ENCODE measurements at regions not wholly inside any gene's neighbourhood (a gene's known extent, or its start where the extent isn't known, plus 50 kb on each side); places are given as distances from the start of the nearest gene placed in this dataset.
A peak's percentile ranks its signal among the peaks of the same experiment; 100 is the strongest.
"Not testable (repeated sequence)": the region's sequence is repeated elsewhere in the genome, so short reads cannot be mapped to it uniquely, and the experiment has no call there.

- DNase-seq (no peak), ATAC-seq (no peak)
- H3K4me3 Mint-ChIP-seq, result no peak overlapping the region
- H3K27me3 Mint-ChIP-seq (ENCODE audit: low read depth), result no peaks in the 10 kb centered on the region
- no peaks in the 10 kb centered on the region for H3K9me3 Mint-ChIP-seq
- H3K4me1 Mint-ChIP-seq (ENCODE audit: low read depth), result no peaks in the 10 kb centered on the region
- no peaks in the 10 kb centered on the region for H3K36me3 Mint-ChIP-seq (ENCODE audit: insufficient read depth)
These were observed 621.4 kb downstream of the PDCD6IP start for GRCh38 chr3:34419801-34420200.

- DNase-seq (no peak), ATAC-seq (no peak)
- Mint-ChIP-seq H3K36me3 (ENCODE audit: insufficient read depth) (no peaks in the 10 kb centered on the region), H3K4me3 (no peak overlapping the region), H3K9me3 (no peaks in the 10 kb centered on the region), H3K4me1 (ENCODE audit: low read depth) (no peaks in the 10 kb centered on the region), H3K27me3 (ENCODE audit: low read depth) (no peaks in the 10 kb centered on the region)
These were observed 623.3 kb downstream of the PDCD6IP start for GRCh38 chr3:34421762-34422161.

- Mint-ChIP-seq H3K4me3 (no peak overlapping the region), H3K4me1 (ENCODE audit: low read depth) (no peaks in the 10 kb centered on the region), H3K27me3 (ENCODE audit: low read depth) (no peaks in the 10 kb centered on the region), H3K36me3 (ENCODE audit: insufficient read depth) (no peaks in the 10 kb centered on the region), H3K9me3 (peaks cover 26% of the 10 kb centered on the region)
- no peak for ATAC-seq
- no peak for DNase-seq
These were observed 641.4 kb downstream of the PDCD6IP start for GRCh38 chr3:34439796-34440195.

GRCh38 chr3:34444137-34444536 is 645.7 kb downstream of the PDCD6IP start:
- Mint-ChIP-seq H3K27me3 (ENCODE audit: low read depth) (no peaks in the 10 kb centered on the region), H3K9me3 (peaks cover 48% of the 10 kb centered on the region), H3K4me1 (ENCODE audit: low read depth) (no peaks in the 10 kb centered on the region), H3K4me3 (no peak overlapping the region), H3K36me3 (ENCODE audit: insufficient read depth) (no peaks in the 10 kb centered on the region)
- DNase-seq (no peak), ATAC-seq (no peak)

- DNase-seq (no peak), ATAC-seq (no peak)
- H3K4me3 Mint-ChIP-seq, result no peak overlapping the region
These were observed 650.9 kb downstream of the PDCD6IP start for GRCh38 chr3:34449305-34449704.

GRCh38 chr3:34463414-34463813 is 665.0 kb downstream of the PDCD6IP start:
- Mint-ChIP-seq H3K27me3 (ENCODE audit: low read depth) (no peaks in the 10 kb centered on the region), H3K4me3 (no peak overlapping the region), H3K36me3 (ENCODE audit: insufficient read depth) (no peaks in the 10 kb centered on the region), H3K9me3 (peaks cover 28% of the 10 kb centered on the region), H3K4me1 (ENCODE audit: low read depth) (no peaks in the 10 kb centered on the region)
- ATAC-seq (no peak), DNase-seq (no peak)

More at GRCh38 chr3:34449305-34449704, 650.9 kb downstream of the PDCD6IP start:
- H3K9me3 Mint-ChIP-seq, result peaks cover 36% of the 10 kb centered on the region
- no peaks in the 10 kb centered on the region for H3K27me3 Mint-ChIP-seq (ENCODE audit: low read depth)
- H3K4me1 Mint-ChIP-seq (ENCODE audit: low read depth), result no peaks in the 10 kb centered on the region
- H3K36me3 Mint-ChIP-seq (ENCODE audit: insufficient read depth), result no peaks in the 10 kb centered on the region

GRCh38 chr3:34464646-34465045 is 666.2 kb downstream of the PDCD6IP start:
- H3K4me1 Mint-ChIP-seq (ENCODE audit: low read depth), result no peaks in the 10 kb centered on the region
- DNase-seq, result no peak
- peaks cover 16% of the 10 kb centered on the region for H3K9me3 Mint-ChIP-seq
- no peak overlapping the region for H3K4me3 Mint-ChIP-seq
- no peak for ATAC-seq
- H3K27me3 Mint-ChIP-seq (ENCODE audit: low read depth), result no peaks in the 10 kb centered on the region
- no peaks in the 10 kb centered on the region for H3K36me3 Mint-ChIP-seq (ENCODE audit: insufficient read depth)

- ATAC-seq (no peak), DNase-seq (no peak)
- Mint-ChIP-seq H3K27me3 (ENCODE audit: low read depth) (no peaks in the 10 kb centered on the region), H3K4me3 (no peak overlapping the region), H3K36me3 (ENCODE audit: insufficient read depth) (no peaks in the 10 kb centered on the region), H3K4me1 (ENCODE audit: low read depth) (no peaks in the 10 kb centered on the region), H3K9me3 (peaks cover 6% of the 10 kb centered on the region)
These were observed 677.4 kb downstream of the PDCD6IP start for GRCh38 chr3:34475851-34476250.

GRCh38 chr3:34483311-34483887 is 685.0 kb downstream of the PDCD6IP start:
- peak overlapping the region; percentile 48 for H3K4me3 Mint-ChIP-seq

GRCh38 chr3:34504366-34504765 is 705.9 kb downstream of the PDCD6IP start:
- ATAC-seq, result no peak
- H3K4me1 Mint-ChIP-seq (ENCODE audit: low read depth), result no peaks in the 10 kb centered on the region
- H3K36me3 Mint-ChIP-seq (ENCODE audit: insufficient read depth), result no peaks in the 10 kb centered on the region
- no peaks in the 10 kb centered on the region for H3K27me3 Mint-ChIP-seq (ENCODE audit: low read depth)
- DNase-seq, result no peak
- peaks cover 3% of the 10 kb centered on the region for H3K9me3 Mint-ChIP-seq
- H3K4me3 Mint-ChIP-seq, result no peak overlapping the region

More at GRCh38 chr3:34483311-34483887, 685.0 kb downstream of the PDCD6IP start:
- H3K36me3 Mint-ChIP-seq (ENCODE audit: insufficient read depth), result no peaks in the 10 kb centered on the region
- H3K9me3 Mint-ChIP-seq, result no peaks in the 10 kb centered on the region
- no peaks in the 10 kb centered on the region for H3K27me3 Mint-ChIP-seq (ENCODE audit: low read depth)
- ATAC-seq (peak in 1 of 2 donors; percentile 21), DNase-seq (no peak)
- H3K4me1 Mint-ChIP-seq (ENCODE audit: low read depth), result peaks cover 11% of the 10 kb centered on the region

GRCh38 chr3:34504775-34505174 is 706.3 kb downstream of the PDCD6IP start:
- H3K4me1 Mint-ChIP-seq (ENCODE audit: low read depth), result no peaks in the 10 kb centered on the region
- DNase-seq (no peak), ATAC-seq (no peak)
- H3K4me3 Mint-ChIP-seq, result no peak overlapping the region
- H3K27me3 Mint-ChIP-seq (ENCODE audit: low read depth), result no peaks in the 10 kb centered on the region
- no peaks in the 10 kb centered on the region for H3K36me3 Mint-ChIP-seq (ENCODE audit: insufficient read depth)
- peaks cover 3% of the 10 kb centered on the region for H3K9me3 Mint-ChIP-seq

- Mint-ChIP-seq H3K9me3 (peaks cover 3% of the 10 kb centered on the region), H3K4me1 (ENCODE audit: low read depth) (no peaks in the 10 kb centered on the region), H3K36me3 (ENCODE audit: insufficient read depth) (no peaks in the 10 kb centered on the region), H3K4me3 (no peak overlapping the region), H3K27me3 (ENCODE audit: low read depth) (no peaks in the 10 kb centered on the region)
- DNase-seq (no peak), ATAC-seq (no peak)
These were observed 710.3 kb downstream of the PDCD6IP start for GRCh38 chr3:34508732-34509131.

GRCh38 chr3:34511891-34512290 is 713.5 kb downstream of the PDCD6IP start:
- Mint-ChIP-seq H3K4me3 (no peak overlapping the region), H3K4me1 (ENCODE audit: low read depth) (no peaks in the 10 kb centered on the region), H3K9me3 (no peaks in the 10 kb centered on the region), H3K36me3 (ENCODE audit: insufficient read depth) (no peaks in the 10 kb centered on the region), H3K27me3 (ENCODE audit: low read depth) (no peaks in the 10 kb centered on the region)
- DNase-seq (no peak), ATAC-seq (no peak)

GRCh38 chr3:34519008-34519407 is 720.6 kb downstream of the PDCD6IP start:
- not testable (repeated sequence) for H3K4me3 Mint-ChIP-seq; H3K27me3 Mint-ChIP-seq (ENCODE audit: low read depth); H3K4me1 Mint-ChIP-seq (ENCODE audit: low read depth); DNase-seq; ATAC-seq; H3K36me3 Mint-ChIP-seq (ENCODE audit: insufficient read depth)
- peaks cover 19% of the 10 kb centered on the region for H3K9me3 Mint-ChIP-seq

GRCh38 chr3:34531156-34531555 is 732.7 kb downstream of the PDCD6IP start:
- H3K36me3 Mint-ChIP-seq (ENCODE audit: insufficient read depth), result no peaks in the 10 kb centered on the region
- DNase-seq (no peak), ATAC-seq (no peak)
- H3K4me1 Mint-ChIP-seq (ENCODE audit: low read depth), result no peaks in the 10 kb centered on the region
- no peaks in the 10 kb centered on the region for H3K27me3 Mint-ChIP-seq (ENCODE audit: low read depth)
- no peaks in the 10 kb centered on the region for H3K9me3 Mint-ChIP-seq
- H3K4me3 Mint-ChIP-seq, result no peak overlapping the region

GRCh38 chr3:34533451-34533850 is 735.0 kb downstream of the PDCD6IP start:
- H3K4me1 Mint-ChIP-seq (ENCODE audit: low read depth), result no peaks in the 10 kb centered on the region
- no peak for DNase-seq
- no peaks in the 10 kb centered on the region for H3K9me3 Mint-ChIP-seq
- ATAC-seq, result no peak
- no peaks in the 10 kb centered on the region for H3K36me3 Mint-ChIP-seq (ENCODE audit: insufficient read depth)
- no peak overlapping the region for H3K4me3 Mint-ChIP-seq
- peaks cover 2% of the 10 kb centered on the region for H3K27me3 Mint-ChIP-seq (ENCODE audit: low read depth)
